GM10248 (cell line): ENCODE measurements at regions not wholly inside any gene's neighbourhood (a gene's known extent, or its start where the extent isn't known, plus 50 kb on each side); places are given as distances from the start of the nearest gene placed in this dataset.

Experiments used
- CTCF ChIA-PET: fragments of 300-600 bp; sonication (Branson Sonifier 250); formaldehyde crosslinking; extraction: SDS; loops from one replicate; lab custom pipeline; 2021; ENCODE audit warnings: antibody characterized with exemption; lab: Yijun Ruan, JAX
- POLR2A ChIA-PET: fragments of 350-650 bp; sonication (Branson Sonifier 250); formaldehyde crosslinking; extraction: SDS; loops from one replicate; lab custom pipeline; 2020; ENCODE audit warnings: antibody characterized with exemption; lab: Yijun Ruan, JAX
- DNase-seq: peaks from one replicate; pipeline ENCODE4 v3.0.0; 2012; ENCODE audit errors: extremely low spot score
- CTCF ChIP-seq: IDR thresholded peaks from 2 replicates; pipeline ENCODE4 v1.5.1; 2012; ENCODE audit warnings: mild to moderate bottlenecking, low read depth; ENCODE audit errors: extremely low read depth, missing control alignments, control extremely low read depth

- DNase-seq, result no peak
- ChIA-PET CTCF (interaction anchor here (1.3 to 1.4 kb wide), 2 partner anchors 53 to 809 kb away, joined by 3 to 4 read pairs; no protein-coding TSS in a partner anchor), POLR2A (no interaction called here)
- TF ChIP-seq CTCF, result no peak
These were observed 120.0 kb upstream of the GGTLC1 start for GRCh38 chr20:24108581-24108980.

GRCh38 chr20:24106801-24107445 is 118.3 kb upstream of the GGTLC1 start:
- ChIA-PET CTCF (interaction anchor here (1.4 to 1.5 kb wide), 2 partner anchors 13 to 19 kb away, joined by 3 read pairs; no protein-coding TSS in a partner anchor), POLR2A (no interaction called here)
- no peak for TF ChIP-seq CTCF
- no peak for DNase-seq

GRCh38 chr20:24106150-24106800 is 117.7 kb upstream of the GGTLC1 start:
- CTCF ChIA-PET, result interaction anchor here (0.8 to 1.5 kb wide), 5 partner anchors 9 to 169 kb away, joined by 3 read pairs; no protein-coding TSS in a partner anchor
- no peak for DNase-seq
- no peak for TF ChIP-seq CTCF
- POLR2A ChIA-PET, result no interaction called here

GRCh38 chr20:24102749-24103333 is 114.3 kb upstream of the GGTLC1 start:
- CTCF ChIA-PET, result interaction anchor here (1.2 to 2.1 kb wide), 5 partner anchors 10 to 321 kb away, joined by 3 to 8 read pairs (median 4); no protein-coding TSS in a partner anchor
- no peak for DNase-seq
- POLR2A ChIA-PET, result no interaction called here
- no peak for TF ChIP-seq CTCF

- ChIA-PET CTCF (interaction anchor here (0.9 to 2.1 kb wide), 9 partner anchors 9 to 320 kb away, joined by 3 to 8 read pairs (median 4); no protein-coding TSS in a partner anchor), POLR2A (no interaction called here)
- TF ChIP-seq CTCF, result peak; percentile 41
- DNase-seq, result no peak
These were observed 113.7 kb upstream of the GGTLC1 start for GRCh38 chr20:24102290-24102689.

- ChIA-PET POLR2A (no interaction called here), CTCF (interaction anchor here (0.7 to 1.2 kb wide), 5 partner anchors 10 to 818 kb away, joined by 3 to 6 read pairs (median 3); no protein-coding TSS in a partner anchor)
- TF ChIP-seq CTCF, result peak; percentile 66
- DNase-seq, result no peak
These were observed 111.9 kb upstream of the GGTLC1 start for GRCh38 chr20:24100370-24101011.
